ENCODE measurements at regions not wholly inside any gene's neighbourhood (a gene's known extent, or its start where the extent isn't known, plus 50 kb on each side); places are given as distances from the start of the nearest gene placed in this dataset.

- TF ChIP-seq CTCF (IDR thresholded peaks at IDR 0.05; ENCODE audit: low read length) (no peak), EZH2 (optimal IDR thresholded peaks at IDR 0.05; ENCODE audit: low read depth, low read length) (no peak)
Observed at GRCh38 chr2:58553522-58553921, 312.4 kb upstream of the FANCL start.

All from MM.1S (cell line).